Right ventricle myocardium superior (tissue), 1 donor: ENCODE measurements at regions not wholly inside any gene's neighbourhood (a gene's known extent, or its start where the extent isn't known, plus 50 kb on each side); places are given as distances from the start of the nearest gene placed in this dataset.

Source experiments
- ATAC-seq: fragments of 200-7000 bp; cut with Tn5 transposase; one replicate; pipeline ENCODE4 v1.9.1; 2020; ENCODE audit warnings: mild to moderate bottlenecking; ENCODE audit not compliant: poor library complexity
- DNase-seq: peaks from one replicate; pipeline ENCODE4 v3.0.0-alpha.2; 2020
- intact Hi-C: fragments of 100-400 bp; cut with DNase I; formaldehyde crosslinking; loops from one replicate; pipeline ENCODE4 v1.11.2; 2022
- donor health status: DM: no; HTN: yes; CAD: no; lungs with severe emphysema.

DNA sequence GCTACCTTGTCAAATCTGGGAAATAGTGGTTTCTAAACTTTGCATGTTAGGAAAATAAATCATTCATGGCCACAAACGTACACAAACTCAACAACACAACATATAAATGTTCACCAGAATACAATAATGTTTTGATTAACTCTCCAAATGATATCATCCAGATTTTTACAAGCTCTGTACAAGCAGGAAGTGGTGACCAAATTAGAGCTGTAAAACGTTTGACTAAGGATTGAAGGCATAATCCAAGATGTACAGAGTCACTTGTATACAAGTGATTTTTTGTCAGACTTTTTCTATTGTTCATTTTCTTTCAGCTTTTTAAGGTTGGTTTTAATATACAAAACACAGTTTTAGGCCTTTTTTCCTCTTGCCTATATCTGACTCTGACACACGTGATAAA lies 748.4 kb upstream of the GRM7 start:
- DNase-seq (no peak), ATAC-seq (no peak)
- intact Hi-C loops: no loop called here

DNA sequence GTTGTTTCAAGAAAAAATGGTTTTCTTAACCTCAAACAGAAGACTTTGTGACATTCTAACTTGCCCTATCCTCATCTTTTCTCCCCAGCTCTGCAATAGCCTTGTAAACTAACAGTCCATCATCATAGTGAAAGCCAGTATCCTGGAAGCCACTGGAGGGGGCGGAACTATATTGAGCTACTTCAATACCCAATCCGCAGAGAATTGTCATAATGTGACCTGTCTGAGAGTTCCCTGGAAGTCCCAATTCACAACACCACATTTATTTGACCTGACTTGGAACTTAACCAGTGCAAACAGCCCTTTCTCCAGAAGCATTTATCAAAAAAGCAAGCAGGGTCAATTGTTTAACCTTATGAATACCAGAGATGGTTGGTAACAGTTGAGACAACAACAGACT lies 747.6 kb upstream of the GRM7 start:
- DNase-seq (no peak), ATAC-seq (no peak)
- intact Hi-C loops: no loop called here

DNA sequence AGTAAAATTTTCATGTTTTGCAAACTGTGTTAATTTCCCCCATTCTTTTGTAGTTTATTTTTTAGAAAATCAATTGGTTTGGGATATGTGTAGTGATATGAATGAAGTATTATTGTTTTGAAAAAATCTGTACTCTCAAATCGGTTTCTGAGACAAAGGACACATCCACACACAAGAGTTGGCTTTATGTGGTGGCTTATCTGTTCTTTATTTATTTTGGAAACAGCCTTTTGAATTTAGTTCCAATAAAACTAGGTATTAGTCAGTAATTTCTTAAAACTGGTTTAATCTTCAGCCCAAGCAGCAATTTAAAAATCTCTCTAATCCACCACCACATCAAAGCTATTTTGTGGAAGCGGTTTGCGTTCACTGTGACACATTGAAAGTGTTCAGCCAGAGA lies 741.5 kb upstream of the GRM7 start:
- intact Hi-C loops: no loop called here
- no peak for DNase-seq
- no peak for ATAC-seq

DNA sequence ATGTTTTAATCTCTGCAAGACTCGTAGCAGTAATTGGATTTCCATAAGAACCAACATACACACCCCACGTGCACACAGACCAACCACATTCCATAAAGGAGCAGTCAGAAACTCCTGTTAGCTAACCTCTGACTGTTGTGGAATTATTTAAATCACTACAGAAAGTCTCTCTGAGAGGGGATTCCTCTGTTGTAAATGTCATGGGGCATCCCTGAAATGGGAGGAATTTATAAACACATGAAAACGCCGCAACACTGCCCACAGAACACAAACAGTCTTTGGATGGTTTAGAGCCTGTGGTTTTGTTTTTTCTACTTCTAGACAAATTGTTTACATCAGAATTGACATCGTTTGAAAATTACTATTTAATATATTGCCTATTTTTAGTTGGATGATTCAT lies 740.1 kb upstream of the GRM7 start:
- ATAC-seq (no peak), DNase-seq (no peak)
- intact Hi-C loops: no loop called here

DNA sequence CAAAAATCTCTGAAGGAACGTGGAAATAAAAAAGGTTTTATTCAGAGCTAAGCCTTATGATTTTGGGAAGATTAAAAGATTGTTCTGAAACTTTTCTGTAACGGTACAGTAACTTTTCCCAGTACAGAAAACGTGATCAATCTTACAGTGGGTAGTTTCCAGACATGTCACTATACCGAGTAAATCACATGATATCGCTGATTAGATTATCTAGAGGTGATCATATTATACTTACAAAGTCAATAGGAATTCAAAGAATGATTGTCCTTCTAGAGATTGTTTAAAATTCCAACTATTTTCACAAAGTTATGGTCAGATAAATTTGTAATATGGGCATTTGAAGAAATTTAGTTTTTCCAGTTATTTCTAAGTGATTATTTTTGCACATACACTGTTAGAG lies 736.0 kb upstream of the GRM7 start:
- DNase-seq (no peak), ATAC-seq (no peak)
- intact Hi-C loops: no loop called here

DNA sequence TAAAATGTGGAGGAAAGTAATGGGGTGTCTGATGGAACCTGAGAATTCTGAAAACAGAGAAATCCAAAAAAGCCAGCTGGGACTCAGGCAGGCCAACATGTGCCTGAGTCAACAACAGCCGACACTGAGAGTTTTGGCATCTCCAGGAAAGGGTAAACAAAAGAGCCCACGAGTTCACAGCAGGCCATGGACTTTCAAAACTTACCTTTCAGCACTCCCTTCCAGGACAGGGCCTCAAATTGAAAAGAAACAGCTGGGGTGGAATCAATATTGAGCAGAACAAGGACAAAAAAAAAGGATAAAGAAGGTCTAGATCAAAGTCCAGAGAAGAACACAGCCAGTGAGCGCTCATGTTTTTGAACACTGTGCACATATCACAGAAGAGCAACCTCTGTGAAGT lies 735.4 kb upstream of the GRM7 start:
- intact Hi-C loops: no loop called here
- DNase-seq (no peak), ATAC-seq (peak; percentile 41)

DNA sequence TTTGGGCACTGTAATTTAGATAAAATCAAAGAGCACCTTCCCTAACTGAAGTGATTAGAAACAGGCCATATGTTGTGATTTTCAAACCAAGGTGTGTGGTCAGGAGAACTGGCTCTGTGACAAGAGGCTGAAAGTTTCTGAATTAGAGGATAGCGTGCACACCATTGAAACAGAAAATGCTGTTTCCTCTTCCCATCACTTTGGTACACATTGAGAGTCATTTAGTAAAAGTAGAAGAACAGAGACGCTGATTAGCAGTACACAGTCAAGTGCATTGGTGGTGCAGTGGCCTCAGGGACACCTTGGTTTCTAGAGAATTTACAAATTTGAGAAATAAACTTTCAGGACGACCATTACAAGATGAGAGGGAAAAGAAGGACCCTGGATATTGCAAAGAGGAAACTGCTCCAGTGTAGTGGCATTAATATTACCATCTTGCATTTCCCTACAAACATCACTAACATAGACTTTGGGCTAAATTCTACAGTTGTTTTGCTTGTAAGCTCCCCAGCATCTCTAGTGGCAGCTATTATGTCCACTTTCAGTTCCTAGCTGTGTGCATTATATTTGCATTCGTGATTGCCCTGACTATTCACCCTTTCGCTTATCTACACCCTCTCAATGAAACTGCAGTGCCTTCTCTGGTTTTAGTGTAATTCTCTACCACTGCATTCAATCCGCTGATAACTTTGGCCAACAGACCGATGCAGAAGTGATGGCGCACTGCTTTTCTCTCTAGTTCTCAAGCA lies 728.1 kb upstream of the GRM7 start:
- DNase-seq (no peak), ATAC-seq (no peak)
- intact Hi-C loops: no loop called here

DNA sequence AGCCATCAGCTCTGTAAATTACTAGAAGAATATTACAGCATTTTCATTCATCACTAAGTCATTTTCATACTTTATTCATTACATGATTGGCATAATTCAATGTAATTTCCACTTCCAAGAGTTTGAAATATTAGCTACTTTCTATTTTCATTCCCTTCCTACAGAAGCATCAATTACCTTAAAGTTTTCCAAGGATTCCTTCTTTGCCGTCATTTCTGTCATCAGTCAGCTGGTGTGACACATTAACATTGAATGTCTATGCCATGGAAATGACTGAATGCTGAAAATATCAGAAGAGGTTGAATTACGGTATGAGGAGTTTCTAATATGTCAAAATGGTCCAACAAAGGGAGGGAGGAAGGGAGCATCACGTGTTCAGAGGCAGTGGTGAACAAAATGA lies 718.2 kb upstream of the GRM7 start:
- ATAC-seq: no peak
- no peak for DNase-seq
- intact Hi-C loops: no loop called here

DNA sequence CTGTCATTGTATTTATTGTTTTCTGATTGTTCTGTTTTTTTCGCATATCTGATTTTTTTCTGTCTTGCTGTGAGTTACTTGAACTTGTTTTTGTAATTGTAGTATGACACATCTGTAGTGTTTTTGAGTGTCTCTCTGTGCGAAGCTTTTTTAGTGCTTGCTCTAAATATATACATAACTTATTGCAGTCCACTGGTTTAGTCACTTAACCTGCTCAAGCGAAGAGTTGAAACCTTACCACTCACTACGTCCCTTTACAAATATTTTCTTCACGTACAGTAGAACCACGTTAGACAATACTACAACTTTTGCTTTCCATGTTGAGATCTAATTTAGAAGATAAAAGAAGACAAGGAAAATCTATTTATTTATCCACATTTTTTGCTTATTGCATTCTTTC lies 713.0 kb upstream of the GRM7 start:
- ATAC-seq (no peak), DNase-seq (no peak)
- intact Hi-C loops: no loop called here

DNA sequence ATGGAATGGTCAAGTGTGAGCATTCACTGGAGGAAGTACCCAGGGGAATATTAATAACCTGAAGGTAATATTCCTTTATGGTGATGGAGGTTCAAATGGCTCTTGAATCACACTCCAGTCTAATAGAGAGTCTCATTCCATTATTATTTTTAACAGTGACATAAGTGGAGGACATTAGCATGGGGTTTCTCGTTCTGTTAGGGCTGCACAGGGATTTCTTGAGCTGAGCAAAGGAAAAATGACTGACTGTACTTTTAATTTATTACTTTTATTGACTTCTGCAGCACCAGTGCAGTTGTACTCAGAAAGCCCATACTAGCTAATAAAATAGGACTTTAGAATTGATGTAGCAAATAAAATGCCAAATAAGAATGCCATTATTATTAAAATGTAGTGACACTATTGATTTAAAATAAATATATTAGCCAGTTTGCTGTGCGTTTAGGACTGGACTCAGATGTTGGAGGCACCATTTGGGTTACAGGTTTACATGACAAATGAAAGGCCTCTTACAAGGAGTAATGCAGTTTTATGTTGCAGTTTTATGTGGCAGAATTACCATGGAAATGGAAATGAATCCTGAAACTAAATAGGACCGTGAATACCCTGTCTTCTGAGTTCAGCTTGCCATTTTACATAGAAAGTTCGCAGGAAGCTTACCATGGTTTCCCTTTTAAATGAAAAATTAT lies 705.1 kb upstream of the GRM7 start:
- intact Hi-C loops: no loop called here
- ATAC-seq: no peak
- no peak for DNase-seq

DNA sequence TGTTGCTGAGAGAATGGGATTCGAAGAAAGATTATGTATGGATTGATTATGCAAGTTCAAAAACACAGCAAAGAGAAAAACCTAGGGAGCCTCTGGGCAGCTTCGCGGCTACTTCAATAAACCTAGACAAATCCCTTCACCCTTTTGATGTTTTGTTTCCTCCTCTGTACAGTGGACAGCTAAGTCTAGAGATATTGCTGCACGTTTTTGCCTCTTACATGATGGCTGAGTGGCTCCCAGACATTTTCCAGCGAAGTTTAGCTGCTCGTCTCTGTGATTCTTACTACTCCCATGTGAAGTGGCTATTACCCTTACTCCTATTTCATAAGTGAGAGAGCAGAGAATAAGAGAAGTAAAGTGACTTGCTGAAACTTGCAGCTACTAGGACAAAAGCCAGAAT lies 695.0 kb upstream of the GRM7 start:
- intact Hi-C loops: no loop called here
- ATAC-seq (no peak), DNase-seq (no peak)

DNA sequence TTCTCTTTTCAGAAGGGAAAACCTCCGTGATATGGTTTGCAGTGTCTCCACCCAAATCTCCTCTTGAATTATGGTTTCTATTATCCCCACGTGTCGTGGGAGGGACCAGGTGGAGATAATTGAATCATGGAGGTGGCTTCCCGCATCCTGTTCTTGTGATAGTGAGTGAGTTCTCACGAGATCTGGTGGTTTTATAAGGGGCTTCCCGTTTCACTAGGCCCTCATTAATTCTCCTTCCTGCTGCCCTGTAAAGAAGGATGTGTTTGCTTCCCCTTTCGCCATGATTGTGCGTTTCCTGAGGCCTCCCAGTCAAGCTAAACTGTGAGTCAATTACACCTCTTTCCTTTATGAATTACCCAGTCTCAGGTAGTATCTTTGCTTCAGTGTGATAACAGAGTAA lies 692.7 kb upstream of the GRM7 start:
- ATAC-seq: no peak
- intact Hi-C loops: no loop called here

DNA sequence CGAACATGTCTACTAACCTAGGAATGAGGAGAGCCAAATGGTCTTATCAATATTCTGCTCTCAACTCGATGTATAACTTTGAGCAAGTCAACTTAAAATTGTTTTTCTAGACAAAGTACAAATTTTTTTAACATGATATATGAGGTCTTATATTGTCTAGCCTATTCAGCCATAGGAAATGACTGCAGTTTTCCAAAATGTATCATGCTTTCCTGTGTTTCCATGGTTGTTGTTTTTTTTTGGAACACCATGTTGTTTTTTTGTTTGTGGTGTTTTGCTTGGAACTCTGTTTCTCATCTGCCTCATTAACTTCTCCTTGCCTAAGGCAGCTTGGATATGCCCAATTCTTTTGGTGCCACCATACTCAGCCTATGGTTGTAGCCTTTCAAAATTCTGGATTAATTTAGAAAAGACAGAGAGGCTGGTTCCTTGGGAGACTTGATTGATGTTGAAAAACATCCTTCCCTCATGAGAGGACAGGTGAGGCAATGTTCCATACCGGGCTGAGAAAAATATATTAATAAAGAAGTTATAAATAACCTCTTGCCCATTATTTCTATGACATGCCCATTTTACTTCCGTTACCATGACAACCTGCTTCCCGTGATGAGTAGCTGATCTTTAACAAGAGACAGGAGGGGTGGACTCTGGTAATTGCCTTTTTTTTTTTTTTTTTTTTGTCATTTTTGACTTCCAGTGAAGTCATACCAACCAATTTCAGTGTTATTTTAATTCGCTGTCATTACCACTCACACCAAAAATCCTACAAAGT lies 687.9 kb upstream of the GRM7 start:
- intact Hi-C loops: no loop called here
- ATAC-seq (no peak), DNase-seq (no peak)

More for the DNA sequence above, 692.7 kb upstream of the GRM7 start:
- no peak for DNase-seq

DNA sequence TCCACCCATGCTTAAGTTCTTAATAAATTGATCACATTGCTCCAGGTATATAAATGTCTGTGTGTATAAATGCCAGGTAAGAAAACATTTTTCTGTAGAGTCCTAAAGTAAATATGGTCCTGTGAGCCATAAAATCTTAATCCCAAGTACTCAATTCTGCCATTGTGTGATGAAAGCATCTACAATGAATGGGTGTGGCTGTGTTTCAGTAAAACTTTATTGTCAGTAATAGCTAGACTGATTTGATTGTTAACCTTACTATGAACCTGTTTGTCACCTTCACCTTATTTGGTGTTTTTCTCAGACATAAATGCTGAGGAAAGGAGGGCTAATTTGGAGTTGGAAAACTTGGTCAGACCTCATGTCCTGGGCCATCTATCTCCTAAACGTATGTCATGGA lies 683.5 kb upstream of the GRM7 start:
- intact Hi-C loops: no loop called here
- DNase-seq (no peak), ATAC-seq (no peak)

DNA sequence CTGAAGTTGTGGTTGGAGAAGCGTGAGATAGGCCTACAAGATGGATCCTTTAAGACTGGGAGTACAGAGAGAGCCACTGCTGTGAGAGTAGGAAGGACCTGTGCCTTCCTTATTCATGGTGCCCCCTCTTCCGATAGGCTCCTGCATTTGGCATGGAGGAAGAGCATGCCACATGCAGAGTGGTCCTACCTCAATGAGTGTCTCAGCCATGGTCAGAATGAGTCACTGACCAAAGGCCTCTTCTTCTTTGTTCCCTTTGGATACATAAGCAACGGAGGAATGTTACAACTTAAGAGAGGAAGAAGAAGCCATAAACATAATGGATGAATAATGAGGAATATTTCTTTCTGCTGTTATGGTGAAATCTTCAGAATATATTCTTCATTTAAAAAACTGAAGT lies 681.2 kb upstream of the GRM7 start:
- ATAC-seq (no peak), DNase-seq (no peak)
- intact Hi-C loops: no loop called here

DNA sequence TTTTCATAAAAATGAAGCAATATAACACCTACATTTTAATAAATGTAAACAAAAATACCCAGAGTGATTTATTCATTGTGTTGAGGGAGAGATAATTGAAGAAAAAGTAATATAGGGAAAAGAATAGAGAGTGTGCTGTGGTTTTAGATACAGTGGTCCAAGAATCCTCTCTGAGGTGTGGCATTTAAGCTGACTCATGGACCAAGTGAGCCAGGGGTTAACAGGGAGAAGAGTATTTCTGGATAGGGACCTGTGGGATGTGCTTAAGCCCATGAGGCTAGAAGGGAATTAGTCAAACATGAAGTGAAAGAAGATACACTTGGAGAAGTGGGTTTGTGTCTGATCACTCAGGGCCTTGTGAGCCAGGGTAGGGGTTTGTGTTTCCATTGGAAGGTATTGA lies 680.7 kb upstream of the GRM7 start:
- DNase-seq (no peak), ATAC-seq (no peak)
- intact Hi-C loops: no loop called here

DNA sequence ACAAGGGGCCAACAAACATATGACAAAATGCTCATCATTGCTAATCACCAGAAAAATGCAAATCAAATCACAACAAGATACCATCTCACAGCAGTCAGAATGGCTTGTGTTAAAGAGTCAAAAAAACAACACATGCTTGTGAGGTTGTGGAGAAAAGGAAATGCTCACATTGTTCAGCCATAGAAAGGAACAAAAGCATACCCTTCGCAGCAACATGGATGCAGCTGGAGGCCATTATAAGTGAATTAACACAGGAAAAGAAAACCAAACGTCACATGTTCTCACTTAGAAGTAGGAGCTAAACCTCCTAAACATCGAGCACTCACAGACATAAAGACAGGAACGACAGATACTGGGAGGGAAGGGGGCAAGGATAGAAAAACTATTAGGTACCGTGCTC lies 678.4 kb upstream of the GRM7 start:
- intact Hi-C loops: no loop called here
- no peak for ATAC-seq

DNA sequence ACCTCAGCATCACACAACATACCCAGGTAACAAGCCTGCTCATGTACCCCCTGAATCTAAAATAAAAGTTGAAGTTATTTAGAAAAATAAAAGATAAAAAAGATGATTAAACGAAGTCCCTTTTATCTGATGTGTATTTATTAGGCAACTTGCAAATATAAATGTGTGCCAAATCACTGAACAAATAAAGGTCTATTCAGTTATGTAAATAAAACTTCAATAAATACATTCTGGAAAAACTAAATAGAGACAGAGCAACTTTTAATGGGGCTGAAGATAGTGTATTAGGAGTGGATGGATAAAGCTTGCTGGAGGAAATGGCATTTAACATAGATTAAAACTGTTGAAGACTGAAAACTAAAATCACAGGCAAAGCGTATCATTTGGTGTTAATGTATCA lies 678.0 kb upstream of the GRM7 start:
- intact Hi-C loops: no loop called here
- DNase-seq: no peak
- ATAC-seq: no peak

More for the DNA sequence above, 678.4 kb upstream of the GRM7 start:
- no peak for DNase-seq

DNA sequence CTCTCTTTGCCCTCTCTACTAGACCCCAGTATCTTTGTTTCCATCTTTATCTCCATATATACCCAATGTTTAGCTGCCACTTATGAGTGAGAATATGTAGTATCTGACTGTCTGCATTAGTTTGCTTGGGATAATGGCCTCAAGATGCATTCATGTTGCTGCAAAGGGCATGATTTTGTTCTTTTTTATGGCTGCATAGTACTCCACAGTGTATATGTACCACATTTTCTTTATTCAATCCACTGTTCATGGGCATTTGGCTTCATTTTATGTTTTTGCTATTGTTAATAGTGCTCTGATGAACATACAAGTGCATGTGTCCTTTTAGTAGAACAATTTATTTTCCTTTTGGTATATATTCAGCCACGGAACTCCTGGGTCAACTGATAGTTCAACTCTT lies 671.5 kb upstream of the GRM7 start:
- intact Hi-C loops: no loop called here
- DNase-seq (no peak), ATAC-seq (no peak)

DNA sequence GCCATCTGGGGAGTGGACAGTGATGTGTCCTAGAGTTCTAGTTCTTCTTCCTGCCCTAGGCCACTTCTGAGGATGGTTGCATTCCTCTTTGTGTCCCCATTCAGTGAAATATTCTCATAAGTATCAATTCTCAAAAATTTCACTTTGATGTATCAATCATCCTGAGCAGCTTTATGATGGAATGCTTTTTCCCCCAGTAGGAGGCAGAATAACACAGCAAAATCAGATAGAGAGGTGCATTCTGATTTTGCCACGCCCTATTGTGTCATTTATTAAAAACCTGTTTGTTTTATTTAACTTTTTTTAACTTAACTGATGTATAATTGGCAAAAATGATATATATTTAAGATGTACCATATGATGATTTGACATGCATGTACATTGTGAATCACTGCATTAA lies 656.0 kb upstream of the GRM7 start:
- intact Hi-C loops: no loop called here
- DNase-seq (no peak), ATAC-seq (no peak)
